ENCODE measurements at regions not wholly inside any gene's neighbourhood (a gene's known extent, or its start where the extent isn't known, plus 50 kb on each side); places are given as distances from the start of the nearest gene placed in this dataset.

- 87% methylated on average over 13 of the region's 16 CpGs for WGBS (ENCODE audit: insufficient coverage)
- no peak for DNase-seq
- Histone ChIP-seq H3K27ac (ENCODE audit: low read length) (no peak overlapping the region), H3K9me3 (replicated peaks; ENCODE audit: control insufficient read depth, low read depth, low read length) (no peaks in the 10 kb centered on the region), H3K4me1 (ENCODE audit: control insufficient read depth, insufficient read depth, low read length) (no peaks in the 10 kb centered on the region), H3K27me3 (ENCODE audit: control insufficient read depth, insufficient read depth, low read length) (no peaks in the 10 kb centered on the region), H3K4me3 (ENCODE audit: low read length) (no peak overlapping the region), H3K36me3 (ENCODE audit: control insufficient read depth, insufficient read depth, low read length) (no peaks in the 10 kb centered on the region)
These were observed 246.6 kb upstream of the AJAP1 start for GRCh38 chr1:4407851-4408250.

GRCh38 chr1:4408380-4408779, 246.0 kb upstream of the AJAP1 start:
- no peaks in the 10 kb centered on the region for H3K27me3 ChIP-seq (ENCODE audit: control insufficient read depth, insufficient read depth, low read length)
- no peaks in the 10 kb centered on the region for H3K9me3 ChIP-seq (replicated peaks; ENCODE audit: control insufficient read depth, low read depth, low read length)
- no peak for DNase-seq
- H3K4me3 ChIP-seq (ENCODE audit: low read length) = no peak overlapping the region
- 96% methylated on average over 2 of the region's 4 CpGs for WGBS (ENCODE audit: insufficient coverage)
- H3K36me3 ChIP-seq (ENCODE audit: control insufficient read depth, insufficient read depth, low read length) = no peaks in the 10 kb centered on the region
- H3K4me1 ChIP-seq (ENCODE audit: control insufficient read depth, insufficient read depth, low read length) = no peaks in the 10 kb centered on the region
- H3K27ac ChIP-seq (ENCODE audit: low read length) = no peak overlapping the region

GRCh38 chr1:4411862-4412261, 242.5 kb upstream of the AJAP1 start:
- Histone ChIP-seq H3K9me3 (replicated peaks; ENCODE audit: control insufficient read depth, low read depth, low read length) (no peaks in the 10 kb centered on the region), H3K4me3 (ENCODE audit: low read length) (no peak overlapping the region), H3K36me3 (ENCODE audit: control insufficient read depth, insufficient read depth, low read length) (no peaks in the 10 kb centered on the region), H3K27me3 (ENCODE audit: control insufficient read depth, insufficient read depth, low read length) (peaks cover 2% of the 10 kb centered on the region), H3K27ac (ENCODE audit: low read length) (no peak overlapping the region), H3K4me1 (ENCODE audit: control insufficient read depth, insufficient read depth, low read length) (peaks cover 5% of the 10 kb centered on the region)
- no peak for DNase-seq
- 85% methylated on average over 13 of the region's 15 CpGs for WGBS (ENCODE audit: insufficient coverage)

- Histone ChIP-seq H3K4me1 (ENCODE audit: control insufficient read depth, insufficient read depth, low read length) (peaks cover 5% of the 10 kb centered on the region), H3K9me3 (replicated peaks; ENCODE audit: control insufficient read depth, low read depth, low read length) (peaks cover 4% of the 10 kb centered on the region), H3K27me3 (ENCODE audit: control insufficient read depth, insufficient read depth, low read length) (peaks cover 2% of the 10 kb centered on the region), H3K4me3 (ENCODE audit: low read length) (no peak overlapping the region), H3K36me3 (ENCODE audit: control insufficient read depth, insufficient read depth, low read length) (no peaks in the 10 kb centered on the region), H3K27ac (ENCODE audit: low read length) (no peak overlapping the region)
- whole genome bisulfite sequencing (ENCODE audit: insufficient coverage) = no CpG with 5 or more reads among the region's 5 CpGs
- no peak for DNase-seq
These were observed 238.9 kb upstream of the AJAP1 start for GRCh38 chr1:4415476-4415875.

- Histone ChIP-seq H3K4me3 (ENCODE audit: low read length) (no peak overlapping the region), H3K4me1 (ENCODE audit: control insufficient read depth, insufficient read depth, low read length) (peaks cover 5% of the 10 kb centered on the region), H3K36me3 (ENCODE audit: control insufficient read depth, insufficient read depth, low read length) (no peaks in the 10 kb centered on the region), H3K27me3 (ENCODE audit: control insufficient read depth, insufficient read depth, low read length) (peaks cover 2% of the 10 kb centered on the region), H3K9me3 (replicated peaks; ENCODE audit: control insufficient read depth, low read depth, low read length) (peaks cover 4% of the 10 kb centered on the region), H3K27ac (ENCODE audit: low read length) (no peak overlapping the region)
- DNase-seq = peak; percentile 21
- no CpG with 5 or more reads among the region's 5 CpGs for WGBS (ENCODE audit: insufficient coverage)
These were observed 238.2 kb upstream of the AJAP1 start for GRCh38 chr1:4416189-4416588.

GRCh38 chr1:4418021-4418420, 236.4 kb upstream of the AJAP1 start:
- Histone ChIP-seq H3K27me3 (ENCODE audit: control insufficient read depth, insufficient read depth, low read length) (peaks cover 2% of the 10 kb centered on the region), H3K27ac (ENCODE audit: low read length) (no peak overlapping the region), H3K9me3 (replicated peaks; ENCODE audit: control insufficient read depth, low read depth, low read length) (peaks cover 4% of the 10 kb centered on the region), H3K36me3 (ENCODE audit: control insufficient read depth, insufficient read depth, low read length) (no peaks in the 10 kb centered on the region), H3K4me1 (ENCODE audit: control insufficient read depth, insufficient read depth, low read length) (peaks cover 10% of the 10 kb centered on the region), H3K4me3 (ENCODE audit: low read length) (no peak overlapping the region)
- WGBS (ENCODE audit: insufficient coverage) = 83% methylated on average over 1 of the region's 7 CpGs
- no peak for DNase-seq

GRCh38 chr1:4421986-4422385, 232.4 kb upstream of the AJAP1 start:
- peaks cover 5% of the 10 kb centered on the region for H3K4me1 ChIP-seq (ENCODE audit: control insufficient read depth, insufficient read depth, low read length)
- peak; percentile 19 for DNase-seq
- no peak overlapping the region for H3K4me3 ChIP-seq (ENCODE audit: low read length)
- H3K9me3 ChIP-seq (replicated peaks; ENCODE audit: control insufficient read depth, low read depth, low read length) = peaks cover 4% of the 10 kb centered on the region
- H3K27me3 ChIP-seq (ENCODE audit: control insufficient read depth, insufficient read depth, low read length) = no peaks in the 10 kb centered on the region
- H3K27ac ChIP-seq (ENCODE audit: low read length) = no peak overlapping the region
- WGBS (ENCODE audit: insufficient coverage) = no CpG with 5 or more reads among the region's 5 CpGs
- no peaks in the 10 kb centered on the region for H3K36me3 ChIP-seq (ENCODE audit: control insufficient read depth, insufficient read depth, low read length)

- 70% methylated on average over 12 of the region's 18 CpGs for WGBS (ENCODE audit: insufficient coverage)
These were observed 231.7 kb upstream of the AJAP1 start for GRCh38 chr1:4422504-4423289.

GRCh38 chr1:4424254-4424653, 230.2 kb upstream of the AJAP1 start:
- WGBS (ENCODE audit: insufficient coverage) = 76% methylated on average over 7 of the region's 8 CpGs

More at GRCh38 chr1:4422504-4423289, 231.7 kb upstream of the AJAP1 start:
- H3K27ac ChIP-seq (ENCODE audit: low read length) = no peak overlapping the region
- DNase-seq = peak; percentile 13
- H3K27me3 ChIP-seq (ENCODE audit: control insufficient read depth, insufficient read depth, low read length) = no peaks in the 10 kb centered on the region
- peaks cover 4% of the 10 kb centered on the region for H3K9me3 ChIP-seq (replicated peaks; ENCODE audit: control insufficient read depth, low read depth, low read length)
- H3K4me1 ChIP-seq (ENCODE audit: control insufficient read depth, insufficient read depth, low read length) = peaks cover 5% of the 10 kb centered on the region
- no peak overlapping the region for H3K4me3 ChIP-seq (ENCODE audit: low read length)
- no peaks in the 10 kb centered on the region for H3K36me3 ChIP-seq (ENCODE audit: control insufficient read depth, insufficient read depth, low read length)

GRCh38 chr1:4424766-4425165, 229.6 kb upstream of the AJAP1 start:
- Histone ChIP-seq H3K9me3 (replicated peaks; ENCODE audit: control insufficient read depth, low read depth, low read length) (peaks cover 1% of the 10 kb centered on the region), H3K4me3 (ENCODE audit: low read length) (no peak overlapping the region), H3K4me1 (ENCODE audit: control insufficient read depth, insufficient read depth, low read length) (peaks cover 5% of the 10 kb centered on the region), H3K36me3 (ENCODE audit: control insufficient read depth, insufficient read depth, low read length) (no peaks in the 10 kb centered on the region), H3K27ac (ENCODE audit: low read length) (no peak overlapping the region), H3K27me3 (ENCODE audit: control insufficient read depth, insufficient read depth, low read length) (no peaks in the 10 kb centered on the region)
- WGBS (ENCODE audit: insufficient coverage) = 84% methylated on average over 10 of the region's 10 CpGs
- no peak for DNase-seq

More at GRCh38 chr1:4424254-4424653, 230.2 kb upstream of the AJAP1 start:
- Histone ChIP-seq H3K36me3 (ENCODE audit: control insufficient read depth, insufficient read depth, low read length) (no peaks in the 10 kb centered on the region), H3K27me3 (ENCODE audit: control insufficient read depth, insufficient read depth, low read length) (no peaks in the 10 kb centered on the region), H3K9me3 (replicated peaks; ENCODE audit: control insufficient read depth, low read depth, low read length) (peaks cover 4% of the 10 kb centered on the region), H3K4me3 (ENCODE audit: low read length) (no peak overlapping the region), H3K4me1 (ENCODE audit: control insufficient read depth, insufficient read depth, low read length) (peaks cover 5% of the 10 kb centered on the region), H3K27ac (ENCODE audit: low read length) (no peak overlapping the region)
- no peak for DNase-seq
